ENCODE measurements at regions not wholly inside any gene's neighbourhood (a gene's known extent, or its start where the extent isn't known, plus 50 kb on each side); places are given as distances from the start of the nearest gene placed in this dataset.

GRCh38 chr2:161546635-161547034, 77.6 kb upstream of the SLC4A10 start (continued):
- TF ChIP-seq HDGF (IDR thresholded peaks at IDR 0.05) (no peak), EED (IDR thresholded peaks at IDR 0.05; ENCODE audit: low read depth) (no peak), CBX5 (IDR thresholded peaks at IDR 0.05; ENCODE audit: low read depth) (no peak)

GRCh38 chr2:161547130-161547529, 77.1 kb upstream of the SLC4A10 start:
- SMC1A ChIA-PET (ENCODE audit: uncharacterized antibody, unreplicated experiment): no interaction called here
- no peak overlapping the region for H3K27ac ChIP-seq (ENCODE audit: control insufficient read depth, insufficient read depth)
- BruUV-seq (replicated peaks): no TSS peak
- H3K4me3 ChIP-seq: no peak overlapping the region
- H2AFZ ChIP-seq (ENCODE audit: control insufficient read depth, low read depth, low read length): no peak overlapping the region
- DNase-seq (ENCODE audit: low read depth, low spot score) (no peak), ATAC-seq (no peak), FAIRE-seq (no peak)
- no peaks in the 10 kb centered on the region; a peak in 1 of 4 replicates for H3K27me3 ChIP-seq (replicated peaks in 1 of 2; ENCODE audit: control insufficient read depth in 2 of 2, insufficient read depth in 2 of 2, low read length in 1 of 2)
- 16% methylated on average over 4 of the region's 4 CpGs for WGBS (ENCODE audit: insufficient coverage, insufficient replicate concordance, low lambda C conversion rate, missing lambda C conversion rate)
- TF ChIP-seq STAT3 (IDR thresholded peaks at IDR 0.05; ENCODE audit: low read depth, low read length): no peak
- no peak for TF ChIP-seq NRF1 (conservative IDR thresholded peaks at IDR 0.05; ENCODE audit: low read depth, low read length)
- no peak for TF ChIP-seq FOXM1 (IDR thresholded peaks at IDR 0.05; ENCODE audit: low read depth, low read length)
- TF ChIP-seq BCL3 (IDR thresholded peaks at IDR 0.05; ENCODE audit: borderline replicate concordance, insufficient read depth, low read depth, low read length, poor library complexity, severe bottlenecking): no peak
- TF ChIP-seq REST (IDR thresholded peaks at IDR 0.05; ENCODE audit: low read depth, low read length): no peak
- no peak for TF ChIP-seq SP1 (IDR thresholded peaks at IDR 0.05; ENCODE audit: low read depth, low read length)
- TF ChIP-seq NFIC (IDR thresholded peaks at IDR 0.05; ENCODE audit: low read depth, low read length): no peak
- TF ChIP-seq KLF5 (IDR thresholded peaks at IDR 0.05; ENCODE audit: partially characterized antibody): no peak
- H3K79me2 ChIP-seq (ENCODE audit: control insufficient read depth, insufficient read depth, low read length): no peaks in the 10 kb centered on the region
- RAD21 ChIA-PET (ENCODE audit: unreplicated experiment): no interaction called here
- H3K9ac ChIP-seq (ENCODE audit: control insufficient read depth, insufficient read depth, low read length): no peak overlapping the region
- H4K20me1 ChIP-seq (ENCODE audit: control insufficient read depth, insufficient read depth): no peaks in the 10 kb centered on the region
- POLR2A ChIA-PET: no interaction called here
- no peaks in the 10 kb centered on the region for H3K36me3 ChIP-seq (ENCODE audit: control insufficient read depth in 2 of 2, insufficient read depth in 2 of 2, low read length in 1 of 2)
- CTCF ChIA-PET: interaction anchor here (0.7 kb wide), 1 partner anchor 276 kb away, joined by 3 read pairs; no protein-coding TSS in a partner anchor
- intact Hi-C loops (cut with micrococcal nuclease; ENCODE audit: unreplicated experiment): no loop called here
- no peaks in the 10 kb centered on the region for H3K4me1 ChIP-seq (ENCODE audit: control insufficient read depth, insufficient read depth, low read length)
- no peaks in the 10 kb centered on the region for H3K9me3 ChIP-seq (replicated peaks; ENCODE audit: control insufficient read depth, insufficient read depth, low read length)
- in situ Hi-C loops (cut with MboI): no loop called here
- H3K4me2 ChIP-seq (ENCODE audit: control insufficient read depth, insufficient read depth): no peak overlapping the region

Data from GM12878 (cell line).